Putamen (tissue), 1 donor: ENCODE measurements at regions not wholly inside any gene's neighbourhood (a gene's known extent, or its start where the extent isn't known, plus 50 kb on each side); places are given as distances from the start of the nearest gene placed in this dataset.

ENCODE experiments used
- DNase-seq: peaks from one replicate; pipeline ENCODE4 v3.0.0-alpha.2; 2016; ENCODE audit warnings: low spot score

DNA sequence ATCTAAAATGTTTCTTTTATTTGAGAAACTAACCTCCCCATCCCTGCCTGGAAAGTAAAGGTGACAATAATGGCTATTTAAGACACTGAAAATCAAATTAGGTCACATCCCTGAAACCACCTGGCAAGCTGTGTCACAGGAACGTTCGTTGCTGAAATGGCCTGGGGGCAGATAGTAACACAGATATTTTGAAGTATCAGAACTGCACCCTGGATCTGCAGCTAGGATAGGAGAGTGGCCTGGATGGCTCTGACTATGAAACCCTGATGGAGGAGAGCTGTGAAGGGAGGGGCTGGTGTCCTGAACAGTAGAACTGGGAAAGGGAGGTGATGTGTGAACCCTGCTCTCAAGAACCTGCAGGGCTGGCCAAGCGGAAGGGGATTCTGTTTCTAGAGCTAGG lies 648.3 kb upstream of the CFAP20DC start:
- DNase-seq: no peak

DNA sequence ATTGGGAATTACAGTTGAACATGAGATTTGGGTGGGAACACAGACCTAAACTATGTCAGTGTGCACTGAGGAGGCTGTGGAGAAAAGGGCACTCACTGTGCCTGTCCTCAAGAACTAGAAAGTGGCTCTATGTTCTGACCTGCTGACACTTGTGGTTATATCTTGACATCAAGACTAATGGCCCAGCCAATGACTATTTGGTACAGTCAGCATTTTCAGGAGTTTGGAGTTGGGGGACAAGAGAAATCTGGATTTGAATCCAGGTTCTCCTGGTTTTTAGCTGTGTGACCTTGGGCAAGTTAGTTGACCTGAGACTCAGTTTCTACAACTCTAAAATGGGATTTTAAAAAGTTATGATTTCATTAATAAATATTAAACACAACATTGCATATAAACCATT lies 647.0 kb upstream of the CFAP20DC start:
- no peak for DNase-seq

DNA sequence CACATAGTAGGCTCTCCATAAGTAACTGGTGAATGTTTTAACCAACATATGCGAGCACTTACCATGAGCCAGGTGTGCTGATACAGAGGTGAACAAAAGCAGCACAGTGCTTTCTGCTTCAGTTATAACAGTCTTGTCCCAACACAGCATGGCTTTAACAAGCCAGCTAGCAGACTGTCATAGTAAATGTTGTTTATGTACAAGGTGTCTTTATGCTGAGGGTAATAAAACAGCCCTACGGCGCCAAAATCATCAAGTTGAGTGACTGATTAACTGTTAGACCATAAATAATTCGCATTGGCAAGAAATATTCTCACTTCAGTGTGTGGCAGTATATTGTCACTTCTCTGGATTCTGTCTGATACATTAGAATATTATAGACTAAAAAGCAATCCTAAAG lies 646.0 kb upstream of the CFAP20DC start:
- DNase-seq: no peak

DNA sequence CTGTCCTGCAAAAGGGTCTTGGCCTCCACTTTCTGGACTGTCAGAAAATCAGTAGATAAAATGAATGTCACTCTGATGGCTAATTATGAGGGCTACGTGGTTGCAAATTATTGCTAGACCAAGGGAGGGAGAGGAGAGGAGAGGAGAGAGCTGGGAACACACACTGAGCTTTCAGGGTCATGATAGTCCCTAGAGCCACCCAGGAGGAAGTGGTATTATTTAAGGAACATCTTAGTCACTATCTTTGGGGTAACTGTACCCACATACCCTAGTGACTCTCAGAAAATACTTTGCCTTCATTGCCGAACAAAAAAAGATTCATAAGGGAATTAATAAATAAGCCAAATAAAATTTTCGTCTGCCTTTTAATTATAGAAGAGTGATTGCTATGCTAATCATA lies 642.3 kb upstream of the CFAP20DC start:
- no peak for DNase-seq

DNA sequence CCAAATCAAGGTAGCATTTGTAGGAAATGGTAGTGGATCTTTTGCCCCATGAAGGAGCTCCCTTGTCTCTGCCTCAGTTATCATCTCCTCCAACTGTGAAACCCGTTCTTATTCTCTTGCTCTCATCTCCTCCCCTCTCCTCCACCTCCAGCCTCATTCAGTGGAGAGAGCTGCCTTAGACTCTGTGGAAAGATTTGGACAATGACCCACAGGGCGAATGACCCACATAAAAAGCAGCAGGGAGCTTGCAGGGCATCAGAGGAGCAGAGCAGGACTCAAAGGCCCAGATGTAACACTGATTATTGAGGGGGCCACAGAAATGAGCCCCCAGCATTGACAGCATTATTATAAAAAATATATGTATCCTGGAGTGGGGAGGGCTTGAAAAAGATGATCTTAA lies 641.1 kb upstream of the CFAP20DC start:
- DNase-seq: no peak

DNA sequence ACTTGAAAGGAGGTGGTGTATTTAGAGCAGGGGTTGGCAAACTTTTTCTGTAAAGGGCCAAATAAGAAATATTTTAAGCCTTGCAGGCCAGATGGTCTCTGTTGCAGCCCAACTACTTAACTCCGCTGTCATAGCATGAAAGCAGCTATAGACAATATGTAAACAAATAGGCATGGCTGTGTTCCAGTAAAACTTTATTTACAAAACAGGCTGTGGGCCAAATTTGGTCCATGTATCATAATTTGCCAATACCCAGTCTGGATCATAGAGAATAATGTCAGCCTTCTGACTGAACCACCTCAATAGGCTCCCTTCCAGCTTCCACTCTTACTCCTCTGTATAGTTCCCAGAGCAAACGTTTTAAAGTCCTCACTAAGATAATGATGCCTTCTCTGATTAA lies 638.8 kb upstream of the CFAP20DC start:
- DNase-seq: no peak

DNA sequence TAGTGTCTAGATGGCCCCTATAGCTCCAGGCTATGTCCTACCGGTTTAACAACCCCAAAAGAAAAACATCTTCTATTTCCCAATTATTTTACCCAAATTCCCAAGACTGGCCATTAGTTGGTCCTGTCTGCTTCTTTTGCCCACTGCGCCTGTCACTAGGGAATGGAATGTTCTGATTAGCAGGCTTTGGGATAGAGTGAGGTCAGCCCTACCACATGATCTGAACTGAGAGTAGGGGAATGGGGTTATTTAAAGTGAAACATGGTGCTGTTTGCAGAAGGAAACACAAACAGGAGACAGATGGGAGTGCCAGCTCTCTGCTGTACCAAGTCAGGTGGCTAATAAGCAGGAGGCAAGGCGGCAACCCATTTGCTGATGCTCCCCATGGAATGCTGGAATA lies 635.6 kb upstream of the CFAP20DC start:
- DNase-seq: no peak

DNA sequence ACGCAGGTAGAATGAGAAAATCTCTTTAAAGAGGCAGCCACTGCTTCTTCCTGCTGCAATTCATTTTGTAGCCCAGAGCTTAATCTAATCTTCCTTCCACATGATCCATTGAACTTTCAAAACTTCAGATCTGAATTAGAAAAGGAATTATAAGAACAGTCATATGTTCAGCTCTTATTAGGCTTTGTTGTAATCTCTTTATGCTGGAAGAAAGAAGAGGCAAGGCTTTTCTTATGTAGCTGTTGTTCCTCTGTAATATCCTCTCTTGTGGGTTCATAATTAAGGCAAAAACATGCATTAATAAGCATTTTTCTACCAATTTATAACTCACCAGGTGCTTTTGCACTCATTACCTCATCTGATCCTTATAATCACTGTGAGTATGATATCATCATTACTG lies 634.9 kb upstream of the CFAP20DC start:
- no peak for DNase-seq

DNA sequence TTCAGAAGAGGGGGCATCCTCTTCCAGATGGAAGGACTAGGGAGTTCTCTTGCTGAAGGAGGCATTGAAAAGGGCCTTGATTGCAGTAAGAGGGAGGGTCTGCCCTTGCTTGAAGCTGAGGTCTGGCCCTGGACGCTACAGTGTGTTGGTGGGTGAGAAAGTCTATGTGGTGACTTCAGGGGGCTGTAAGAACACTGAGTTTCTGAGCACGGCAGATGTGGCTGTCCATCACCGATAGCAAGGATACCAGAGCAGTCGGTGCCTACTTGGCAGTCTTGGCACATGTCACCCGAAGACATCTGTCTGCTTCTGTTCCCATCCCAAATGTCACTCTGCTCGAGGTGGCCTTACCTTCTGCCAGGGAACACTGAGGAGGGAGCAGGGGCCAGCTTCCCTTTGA lies 631.1 kb upstream of the CFAP20DC start:
- no peak for DNase-seq

DNA sequence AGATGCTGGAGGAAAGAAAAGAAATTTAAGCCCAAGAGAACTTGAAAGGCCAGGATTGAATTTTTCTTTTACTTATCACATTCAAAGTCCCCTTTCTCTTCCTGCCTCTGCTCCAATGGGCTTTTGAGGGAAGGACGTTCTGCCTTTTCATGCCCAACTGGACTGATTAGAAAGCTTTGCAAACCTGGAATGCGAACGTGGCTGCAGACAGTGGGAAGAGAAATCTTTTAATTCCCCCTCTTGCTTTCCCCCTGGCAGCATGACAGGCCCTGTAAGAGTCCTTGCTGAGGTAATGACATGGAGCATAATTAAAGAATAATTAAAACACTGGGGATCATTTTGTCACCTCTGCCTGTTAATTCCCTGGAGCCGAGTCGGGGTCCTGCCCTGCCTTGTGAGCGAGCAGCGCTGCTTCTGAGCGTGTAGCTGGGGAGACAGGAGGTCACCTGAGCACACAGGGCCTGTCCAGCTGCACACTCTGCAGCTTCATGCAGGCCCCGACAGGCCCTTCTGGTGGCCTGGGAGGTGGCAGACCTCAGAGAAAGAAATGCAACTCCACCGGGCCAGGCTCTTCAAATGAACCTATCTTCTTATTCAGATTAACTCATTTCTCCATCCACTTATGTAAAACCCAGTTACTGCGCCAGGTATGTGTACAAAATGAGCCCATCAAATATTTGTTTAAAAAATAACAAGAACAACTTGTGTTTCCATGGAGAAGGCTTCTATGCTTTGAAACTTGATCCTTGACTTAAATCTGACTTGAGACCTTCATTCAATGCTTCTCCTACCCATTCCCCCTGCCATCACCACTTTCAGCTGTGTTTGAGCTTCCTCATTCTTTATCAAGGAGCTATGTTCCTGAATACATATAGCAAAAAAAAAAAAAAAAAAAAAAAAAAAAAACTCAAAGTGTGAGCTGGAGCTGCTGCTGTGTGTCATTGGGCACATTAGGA lies 628.2 kb upstream of the CFAP20DC start:
- DNase-seq: no peak

DNA sequence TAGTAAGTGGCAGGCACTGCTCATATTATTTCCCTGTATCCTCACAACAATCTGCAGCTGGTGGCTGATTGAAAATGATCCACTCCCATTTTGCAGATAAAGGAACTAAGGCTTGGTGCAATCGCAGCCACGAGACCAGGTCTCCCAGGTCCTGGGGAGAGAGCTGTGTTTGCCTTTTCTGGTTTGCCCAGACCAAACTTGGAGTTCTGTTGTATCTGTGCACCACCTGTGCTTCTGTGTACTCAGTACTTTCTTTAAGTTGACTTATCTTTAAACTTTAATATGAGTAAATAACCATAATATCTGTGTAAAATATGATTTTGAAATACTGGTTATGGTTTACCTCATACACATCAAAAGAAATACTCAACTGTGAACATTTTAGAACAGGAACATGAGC lies 625.7 kb upstream of the CFAP20DC start:
- DNase-seq: no peak

DNA sequence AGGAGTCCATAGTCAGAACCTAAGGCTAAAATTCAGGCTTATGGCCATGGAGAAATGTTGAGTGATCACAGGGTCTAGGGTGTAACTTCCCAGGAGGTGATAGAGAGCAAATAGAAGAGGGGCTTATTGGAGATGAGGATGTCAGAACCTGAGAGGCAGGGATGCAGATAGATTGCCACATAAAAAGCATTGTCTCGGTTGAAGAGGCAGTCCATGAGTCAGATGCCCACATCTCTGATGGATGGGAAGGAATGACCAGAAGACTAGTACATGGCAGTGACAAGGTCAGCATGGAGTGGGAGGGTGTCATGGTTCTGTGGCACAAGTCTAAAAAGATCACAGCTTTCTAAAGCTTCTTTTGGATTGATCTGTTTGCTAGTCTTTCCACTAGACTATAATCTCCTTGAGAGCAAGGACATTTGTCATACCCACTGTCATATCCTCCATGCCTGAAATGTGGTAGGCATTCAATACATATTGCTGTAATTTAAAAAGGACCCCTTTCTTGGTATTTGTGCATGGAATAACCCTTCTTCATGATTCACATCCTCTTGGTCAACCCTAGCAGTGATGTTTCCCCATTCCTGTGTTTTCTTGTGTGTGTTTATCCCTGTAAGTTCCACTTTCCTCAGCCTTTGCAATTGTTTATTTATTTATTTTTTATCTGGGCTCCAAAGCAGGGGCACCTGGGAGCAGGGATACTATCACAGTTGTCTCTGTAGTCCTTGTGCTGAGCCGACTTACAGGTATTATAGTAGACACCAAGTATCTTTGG lies 613.4 kb upstream of the CFAP20DC start:
- no peak for DNase-seq

DNA sequence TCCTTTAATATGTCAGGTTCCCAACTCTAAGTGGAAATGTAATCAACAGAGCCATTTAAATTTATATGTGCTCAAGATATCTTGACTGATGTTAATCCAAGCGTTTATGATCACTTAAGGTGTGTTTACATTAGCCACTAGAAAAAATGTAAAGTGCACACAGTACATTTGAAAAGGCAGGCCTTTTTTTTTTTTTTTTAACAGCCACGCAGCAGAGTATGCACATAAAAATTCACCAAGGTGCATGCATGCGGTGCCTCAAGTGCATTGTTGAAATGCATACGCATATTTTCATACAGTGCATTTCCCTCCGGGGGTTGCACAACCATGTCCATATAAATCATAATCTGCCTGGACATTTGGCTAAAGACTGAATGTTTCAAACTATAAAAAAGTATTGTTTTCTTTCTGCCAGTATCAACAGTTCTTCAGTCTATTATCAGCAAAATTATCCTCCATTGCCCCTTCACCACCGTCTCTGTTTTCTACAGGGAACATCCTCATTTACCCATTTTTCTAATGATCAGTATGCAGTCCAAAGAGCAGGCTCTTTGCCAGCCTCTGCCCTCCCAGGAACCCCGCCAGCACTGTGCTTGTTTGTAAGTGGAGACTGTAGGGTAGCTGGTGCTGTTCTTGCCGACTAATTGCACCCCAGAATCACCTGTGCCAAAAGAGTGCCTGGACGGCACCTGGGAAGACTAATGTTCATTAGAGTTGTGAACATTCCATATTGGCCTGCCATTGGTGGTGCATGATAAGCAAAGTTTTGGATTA lies 611.2 kb upstream of the CFAP20DC start:
- DNase-seq: no peak

DNA sequence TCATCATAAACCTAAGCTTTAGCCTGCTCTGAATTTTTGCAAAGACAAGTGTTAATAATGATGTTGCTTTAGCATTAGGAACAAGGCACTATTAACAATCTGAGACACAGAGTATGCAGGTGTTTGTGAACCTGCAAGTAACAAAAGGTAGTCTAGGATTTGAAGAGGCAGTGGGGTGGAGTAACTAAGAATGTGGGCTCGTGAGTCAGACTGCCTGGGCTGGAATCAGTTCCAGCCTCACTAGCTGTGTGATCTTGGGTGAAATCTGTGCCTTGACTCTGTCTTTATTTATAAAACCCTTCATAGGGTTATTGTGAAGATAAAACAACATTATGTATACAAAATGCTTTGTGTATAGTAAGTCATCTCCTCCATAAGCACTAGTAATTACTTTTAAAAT lies 610.6 kb upstream of the CFAP20DC start:
- DNase-seq: no peak

DNA sequence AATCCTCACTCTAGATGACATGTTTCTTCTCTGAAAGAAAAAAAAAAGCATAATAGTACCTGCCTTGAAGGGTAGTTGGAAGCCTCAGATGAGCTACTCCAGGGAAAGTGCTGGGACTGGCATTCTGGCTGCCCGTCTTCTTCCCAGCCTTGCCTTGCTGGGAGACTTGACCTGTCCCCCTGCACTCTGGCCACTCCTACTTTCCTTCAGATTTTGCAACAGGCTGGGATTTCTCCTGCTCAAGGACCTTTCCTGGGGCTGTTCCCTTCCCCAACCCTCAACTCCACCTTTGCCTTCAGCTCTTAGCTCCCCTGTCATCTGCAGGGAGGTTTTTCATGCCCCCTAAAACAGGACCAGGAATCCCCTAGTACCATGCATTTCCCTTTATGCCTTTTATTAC lies 609.9 kb upstream of the CFAP20DC start:
- DNase-seq: no peak

DNA sequence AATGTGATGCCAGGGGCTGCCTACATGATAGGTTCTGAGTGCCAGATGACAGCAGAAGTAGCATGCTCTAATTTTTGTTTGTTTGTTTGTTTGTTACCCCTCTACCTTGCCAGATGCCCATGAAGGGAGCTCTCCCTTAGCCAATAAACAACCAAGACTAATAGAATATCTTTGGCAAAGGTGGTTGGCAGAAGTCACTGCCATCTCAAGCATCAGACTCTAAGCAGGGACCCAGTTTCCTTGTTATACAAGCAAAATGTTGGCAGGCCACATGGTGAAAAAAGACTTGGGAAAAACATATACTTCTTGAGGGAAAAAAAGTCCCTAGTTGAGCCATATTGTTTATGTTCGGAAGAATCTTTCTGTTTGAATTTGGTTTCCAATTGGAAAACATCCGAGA lies 609.0 kb upstream of the CFAP20DC start:
- no peak for DNase-seq

DNA sequence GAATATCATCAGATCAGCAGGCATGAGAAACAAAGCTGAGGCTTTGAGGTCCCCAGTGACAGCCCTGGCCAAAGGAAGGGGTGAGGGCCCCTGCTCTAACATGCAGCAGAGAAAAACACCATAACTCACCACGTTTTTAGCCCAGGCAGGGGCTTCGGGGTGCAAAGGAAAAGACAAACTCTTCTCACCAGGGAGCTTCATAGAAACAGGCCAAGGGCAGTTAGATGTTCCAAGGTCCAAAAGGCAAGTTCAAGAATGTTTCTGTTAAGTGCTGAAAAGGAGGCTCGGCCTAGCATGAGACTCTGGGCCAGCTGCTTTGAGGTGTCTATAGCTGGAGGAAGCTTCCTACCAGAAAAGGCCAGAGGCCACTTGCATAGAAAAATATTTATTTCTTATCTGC lies 608.4 kb upstream of the CFAP20DC start:
- no peak for DNase-seq

DNA sequence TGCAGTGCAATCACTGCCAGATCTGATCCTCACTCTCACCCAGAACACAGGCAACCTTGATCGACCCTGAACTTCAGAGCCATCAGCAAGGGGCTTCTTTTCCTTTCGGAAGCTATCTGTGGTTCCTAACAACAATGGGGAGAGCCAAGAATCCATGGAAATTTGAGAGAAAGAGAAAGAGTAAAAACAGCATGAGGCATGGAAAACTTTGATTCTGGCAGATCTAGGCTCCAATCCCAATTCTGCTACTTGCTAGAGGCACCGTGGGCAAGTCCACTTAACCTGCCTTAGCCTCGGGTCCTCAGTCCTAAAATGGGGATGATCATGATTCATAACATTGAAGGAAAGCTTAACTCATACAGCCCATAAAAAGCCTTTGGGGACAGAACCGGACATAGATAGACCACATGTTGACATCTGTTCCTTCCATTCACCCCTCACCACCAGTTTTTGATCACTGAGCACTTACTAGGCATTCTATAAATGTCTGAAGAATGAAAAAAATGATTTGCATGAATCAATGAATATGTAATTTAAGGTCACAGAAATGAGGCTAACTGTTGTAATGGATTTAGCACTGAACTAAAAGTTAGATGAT lies 605.7 kb upstream of the CFAP20DC start:
- DNase-seq: no peak

DNA sequence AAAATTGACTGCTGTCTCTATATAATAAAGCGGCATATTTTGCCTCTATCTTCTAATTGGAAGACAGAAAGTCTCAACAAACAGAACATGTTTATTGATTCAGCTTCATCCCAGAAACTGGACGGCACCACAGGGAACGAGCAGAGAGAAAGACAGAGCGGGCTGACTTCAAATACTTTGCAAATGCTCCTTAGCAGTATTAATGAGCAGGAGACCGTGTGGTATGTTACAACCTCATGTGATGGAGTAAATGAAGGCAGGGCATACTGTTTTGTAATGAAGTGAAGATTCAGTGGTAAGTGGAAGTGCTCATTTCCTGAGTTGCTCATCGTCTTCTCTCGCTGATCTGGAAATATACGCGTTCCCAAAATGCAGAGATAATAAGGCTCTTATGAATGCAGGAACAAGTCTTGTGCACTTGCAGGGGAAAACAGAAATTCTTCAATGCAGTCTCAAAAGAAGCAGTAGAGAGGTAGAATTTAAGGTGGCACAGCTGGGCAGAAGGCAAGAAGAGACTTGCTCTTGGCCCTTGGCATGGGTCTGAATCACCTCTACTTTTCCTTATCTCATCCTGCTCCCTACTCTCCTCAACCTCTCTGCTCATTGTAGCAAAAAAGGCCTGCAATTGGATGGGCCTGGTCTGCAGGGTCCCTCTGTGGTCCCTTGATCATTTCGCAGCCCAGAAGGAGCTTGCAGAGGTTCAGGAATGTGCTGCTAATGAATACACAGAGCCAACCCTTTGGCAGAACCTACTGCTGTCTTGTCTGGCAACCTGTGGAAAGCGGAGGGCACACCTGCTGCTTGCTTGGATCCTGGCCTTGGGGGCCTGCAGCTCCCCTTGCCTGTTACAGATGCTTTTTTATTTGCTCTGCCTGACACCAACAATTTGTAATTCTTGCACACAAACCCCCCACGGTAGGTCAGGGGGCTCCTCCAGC lies 604.9 kb upstream of the CFAP20DC start:
- no peak for DNase-seq

DNA sequence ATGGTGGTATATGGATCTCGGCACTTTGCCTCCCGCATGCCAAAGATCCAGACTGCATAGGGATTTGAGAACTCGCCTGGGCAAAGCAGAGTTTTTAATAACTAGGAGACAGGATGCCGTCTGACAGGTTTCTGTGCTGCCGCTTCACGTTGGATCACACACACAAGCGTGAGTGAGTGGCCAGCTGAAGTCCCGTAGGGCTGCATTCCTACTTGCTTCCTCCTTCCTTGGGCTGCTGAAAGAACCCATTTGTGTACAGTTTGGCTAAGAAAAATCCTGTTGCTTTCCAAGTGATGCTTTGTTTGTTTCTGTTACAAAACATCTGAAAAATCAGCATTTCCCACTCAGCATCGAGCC lies 604.3 kb upstream of the CFAP20DC start:
- DNase-seq: no peak
